HG03108 (cell line): ENCODE measurements at regions not wholly inside any gene's neighbourhood (a gene's known extent, or its start where the extent isn't known, plus 50 kb on each side); places are given as distances from the start of the nearest gene placed in this dataset.
"Not testable (repeated sequence)": the region's sequence is repeated elsewhere in the genome, so short reads cannot be mapped to it uniquely, and the experiment has no call there.

ENCODE experiments used
- ATAC-seq: cut with Tn5 transposase; IDR thresholded peaks from one replicate; pipeline ENCODE4 v1.9.1; 2021; ENCODE audit warnings: moderate library complexity; ENCODE audit not compliant: unreplicated experiment

- no peak for ATAC-seq
Measured at GRCh38 chr6:15086348-15087158, 159.3 kb upstream of the JARID2 start.

GRCh38 chr6:15087186-15087589, 158.7 kb upstream of the JARID2 start:
- no peak for ATAC-seq

- ATAC-seq = no peak
Measured at GRCh38 chr6:15088904-15089568, 156.8 kb upstream of the JARID2 start.

- no peak for ATAC-seq
Measured at GRCh38 chr6:15089569-15090144, 156.2 kb upstream of the JARID2 start.

- no peak for ATAC-seq
Measured at GRCh38 chr6:15090145-15090579, 155.7 kb upstream of the JARID2 start.

GRCh38 chr6:15090745-15091384, 155.0 kb upstream of the JARID2 start:
- no peak for ATAC-seq

GRCh38 chr6:15096894-15097837, 148.7 kb upstream of the JARID2 start:
- ATAC-seq = no peak

GRCh38 chr6:15101130-15101529, 144.7 kb upstream of the JARID2 start:
- ATAC-seq = no peak

- no peak for ATAC-seq
Measured at GRCh38 chr6:15102241-15102640, 143.6 kb upstream of the JARID2 start.

- no peak for ATAC-seq
Measured at GRCh38 chr6:15106958-15107643, 138.8 kb upstream of the JARID2 start.

GRCh38 chr6:15107644-15108382, 138.1 kb upstream of the JARID2 start:
- no peak for ATAC-seq

GRCh38 chr6:15108383-15108715, 137.5 kb upstream of the JARID2 start:
- ATAC-seq = no peak

GRCh38 chr6:15109338-15110090, 136.4 kb upstream of the JARID2 start:
- ATAC-seq = no peak

GRCh38 chr6:15110726-15111354, 135.0 kb upstream of the JARID2 start:
- ATAC-seq = no peak

- ATAC-seq = not testable (repeated sequence)
Measured at GRCh38 chr6:15111576-15111975, 134.3 kb upstream of the JARID2 start.

GRCh38 chr6:15113587-15113986, 132.3 kb upstream of the JARID2 start:
- ATAC-seq = no peak

GRCh38 chr6:15114061-15114460, 131.8 kb upstream of the JARID2 start:
- no peak for ATAC-seq

GRCh38 chr6:15116889-15117288, 129.0 kb upstream of the JARID2 start:
- no peak for ATAC-seq
